HG03342 (cell line): ENCODE measurements at regions not wholly inside any gene's neighbourhood (a gene's known extent, or its start where the extent isn't known, plus 50 kb on each side); places are given as distances from the start of the nearest gene placed in this dataset.
A peak's percentile ranks its signal among the peaks of the same experiment; 100 is the strongest.

ENCODE experiments used
- ATAC-seq: cut with Tn5 transposase; IDR thresholded peaks from one replicate; pipeline ENCODE4 v1.9.1; 2021; ENCODE audit warnings: mild to moderate bottlenecking, moderate library complexity; ENCODE audit not compliant: unreplicated experiment

DNA sequence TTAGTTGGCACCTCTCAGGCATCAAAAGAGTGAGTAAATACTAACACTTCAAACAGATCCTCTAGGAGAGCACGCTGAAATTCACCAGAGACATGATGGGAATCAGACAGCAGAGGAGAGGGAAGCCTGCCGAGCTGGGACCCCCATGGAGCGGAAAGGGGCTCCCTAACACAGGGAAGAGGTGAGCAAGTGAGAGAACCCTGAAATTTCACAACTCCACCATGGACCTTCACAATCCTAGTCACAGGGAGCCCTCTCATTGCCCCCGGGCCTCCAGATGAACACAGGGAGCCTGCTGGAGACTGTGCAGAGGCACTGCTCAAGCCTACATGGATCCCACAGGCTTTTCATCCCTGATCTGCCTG, 59.2 kb upstream of the ANTXRL start:
- no peak for ATAC-seq

DNA sequence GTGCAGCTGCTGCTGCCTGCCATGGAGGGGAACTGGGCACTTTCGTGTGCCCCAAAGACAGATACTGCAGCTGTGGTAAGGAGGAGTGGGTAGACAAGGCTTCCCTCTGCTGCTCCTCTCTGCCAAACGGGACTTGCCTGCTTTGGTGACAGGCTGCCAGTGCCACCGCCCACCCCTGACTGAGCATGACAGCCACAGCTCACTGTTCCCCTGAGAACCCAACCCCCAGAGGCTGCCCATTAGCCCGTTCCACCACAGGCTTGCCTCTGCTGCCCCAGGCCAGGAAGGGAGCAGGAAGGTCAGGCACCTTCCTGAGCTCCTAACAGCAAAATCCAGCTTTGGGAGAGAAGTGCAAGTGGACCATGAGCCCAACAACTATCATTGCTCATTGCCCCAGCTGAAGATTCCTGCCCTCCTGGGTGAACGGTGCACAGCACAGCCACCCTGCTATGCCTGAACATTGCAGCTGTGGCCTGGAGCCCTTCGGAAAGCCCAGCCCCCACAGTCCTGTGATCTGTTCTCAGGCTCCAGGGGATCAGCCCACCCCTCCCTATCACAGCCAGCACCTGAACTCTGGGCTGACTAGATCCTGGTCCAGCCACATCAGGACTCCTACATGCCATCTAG, 58.7 kb upstream of the ANTXRL start:
- ATAC-seq, result no peak

DNA sequence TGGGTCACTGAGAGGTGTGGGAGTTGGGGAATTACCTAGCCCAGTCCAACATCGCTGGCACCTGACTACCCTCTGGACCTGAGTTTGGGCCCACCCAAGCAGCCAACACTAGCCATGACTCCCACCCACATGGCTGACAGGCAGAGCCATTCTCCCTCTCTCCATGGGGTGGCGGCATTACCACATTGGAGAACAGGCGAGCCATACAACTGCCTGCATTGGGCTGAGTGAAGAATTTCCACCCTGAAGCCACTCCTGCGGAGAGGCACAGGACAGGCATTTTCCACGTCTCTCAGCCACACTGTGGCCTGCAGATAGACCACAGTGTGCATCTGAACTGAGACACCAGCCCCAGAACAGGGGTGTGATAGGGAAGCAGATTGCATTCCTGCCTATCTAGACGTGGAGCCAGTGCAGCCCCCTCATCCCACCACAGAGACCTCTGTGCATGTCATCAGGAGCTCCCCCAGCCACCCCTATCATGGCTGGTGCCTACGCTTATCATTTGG, 58.2 kb upstream of the ANTXRL start:
- peak; percentile 63 for ATAC-seq

DNA sequence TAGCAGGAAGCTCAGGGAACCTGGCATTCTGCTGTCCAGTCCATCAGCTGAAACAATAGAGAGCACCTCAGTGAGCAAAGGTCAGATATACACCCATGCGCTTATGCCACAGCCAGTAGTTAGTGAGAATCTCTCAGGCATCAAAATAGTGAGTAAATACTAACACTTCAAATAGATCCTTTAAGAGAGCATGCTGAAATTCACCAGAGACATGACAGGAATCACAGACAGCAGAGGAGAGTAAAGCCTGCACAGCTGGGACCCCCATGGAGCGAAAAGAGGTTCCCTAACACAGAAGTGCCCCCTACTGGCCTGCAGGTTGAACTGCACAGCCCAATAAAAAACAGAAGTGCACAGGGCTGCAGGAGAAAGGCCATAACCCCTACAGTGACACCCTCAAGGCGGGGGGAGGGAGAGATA, 57.6 kb upstream of the ANTXRL start:
- ATAC-seq, result no peak

DNA sequence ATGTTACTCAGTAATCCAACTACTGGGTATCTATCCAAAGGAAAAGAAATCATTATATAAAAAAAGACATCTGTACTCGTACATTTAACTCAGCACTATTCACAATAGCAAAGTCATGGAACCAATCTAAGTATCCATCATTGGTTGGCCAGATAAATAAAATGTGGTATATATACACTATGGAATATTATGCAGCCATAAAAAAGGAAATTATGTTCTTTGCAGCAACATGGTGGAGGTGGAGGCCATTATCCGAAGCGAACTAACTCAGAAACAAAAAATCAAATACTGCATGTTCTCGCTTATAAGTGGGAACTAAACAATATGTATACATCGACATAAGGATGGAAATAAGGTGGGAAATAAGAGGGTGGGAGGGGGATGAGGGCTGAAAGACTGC, 56.2 kb upstream of the ANTXRL start:
- no peak for ATAC-seq

DNA sequence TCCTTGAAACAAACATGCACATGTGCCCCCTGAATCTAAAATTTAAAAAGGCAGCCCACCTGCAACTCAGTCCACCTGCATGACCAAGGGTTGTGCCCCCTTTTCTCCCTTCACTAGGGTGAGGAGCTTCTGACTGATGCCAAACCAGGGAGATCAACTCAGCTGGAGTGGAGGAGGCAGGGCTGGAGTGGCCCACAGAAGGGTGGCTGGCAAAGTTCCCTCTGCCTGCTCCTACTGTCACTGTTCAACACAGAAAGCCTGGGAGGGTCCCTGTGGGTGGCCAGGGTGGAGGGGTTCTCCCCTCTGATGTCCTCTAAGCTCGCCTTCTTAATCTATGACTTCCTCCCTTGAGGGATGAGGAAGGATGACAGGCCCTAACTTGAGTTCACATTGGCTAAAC, 55.7 kb upstream of the ANTXRL start:
- no peak for ATAC-seq

DNA sequence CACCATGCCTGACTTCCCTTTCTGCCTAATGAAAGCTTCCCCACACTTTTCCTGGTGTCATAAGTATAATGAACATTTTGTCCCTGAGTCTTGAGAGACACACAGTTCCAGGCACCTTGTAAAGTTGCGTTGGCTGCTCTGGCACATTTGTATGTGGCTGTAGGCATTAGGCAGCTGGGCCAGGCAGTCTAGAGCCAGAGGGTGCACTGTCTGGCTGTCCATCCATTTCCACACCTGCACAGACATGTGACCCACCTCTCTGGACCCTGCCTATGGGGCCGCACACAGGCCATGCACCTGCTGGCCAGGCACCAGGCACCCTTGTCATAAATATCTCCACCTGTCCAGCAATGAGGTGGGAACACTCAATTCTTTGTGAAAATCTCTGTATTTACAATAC, 54.7 kb upstream of the ANTXRL start:
- ATAC-seq, result no peak

DNA sequence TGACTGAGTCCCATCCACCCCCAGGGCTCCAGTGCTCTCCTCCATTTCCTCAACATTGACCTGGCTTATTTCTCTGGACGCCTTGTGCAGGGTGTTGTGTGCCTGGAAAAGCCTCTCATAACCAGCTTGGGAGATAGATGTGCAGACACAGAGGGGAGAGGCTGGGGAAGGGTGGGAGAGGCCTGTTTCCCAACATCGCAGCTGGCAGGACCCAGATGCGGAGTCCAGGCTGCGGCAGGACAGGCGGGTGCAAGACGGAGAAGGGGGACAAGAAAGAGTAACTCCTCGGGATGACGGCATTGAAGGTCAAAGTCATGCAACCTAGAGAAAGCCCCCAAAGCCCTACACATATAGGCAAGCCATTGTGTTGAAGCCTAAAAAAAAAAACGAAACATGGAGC, 54.1 kb upstream of the ANTXRL start:
- ATAC-seq, result no peak

DNA sequence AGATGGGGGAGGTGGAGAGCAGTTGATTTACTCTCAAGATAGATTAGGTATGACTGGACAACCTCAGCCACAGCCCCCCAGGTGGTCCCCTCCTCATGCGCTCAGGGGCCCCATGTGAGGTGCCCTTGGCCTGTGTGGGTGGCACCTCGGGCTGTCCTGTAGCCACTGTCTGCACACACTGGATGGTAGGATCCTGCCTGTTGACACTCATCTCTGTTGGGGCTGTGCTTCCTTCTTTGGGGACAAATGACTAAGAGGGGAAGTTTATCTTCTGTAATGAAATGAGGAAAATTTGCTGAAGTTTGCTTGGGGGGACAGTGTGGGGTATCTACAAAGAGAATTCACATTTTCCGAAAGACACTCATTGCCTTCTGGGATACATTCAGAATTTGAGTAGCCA, 53.6 kb upstream of the ANTXRL start:
- ATAC-seq, result no peak

DNA sequence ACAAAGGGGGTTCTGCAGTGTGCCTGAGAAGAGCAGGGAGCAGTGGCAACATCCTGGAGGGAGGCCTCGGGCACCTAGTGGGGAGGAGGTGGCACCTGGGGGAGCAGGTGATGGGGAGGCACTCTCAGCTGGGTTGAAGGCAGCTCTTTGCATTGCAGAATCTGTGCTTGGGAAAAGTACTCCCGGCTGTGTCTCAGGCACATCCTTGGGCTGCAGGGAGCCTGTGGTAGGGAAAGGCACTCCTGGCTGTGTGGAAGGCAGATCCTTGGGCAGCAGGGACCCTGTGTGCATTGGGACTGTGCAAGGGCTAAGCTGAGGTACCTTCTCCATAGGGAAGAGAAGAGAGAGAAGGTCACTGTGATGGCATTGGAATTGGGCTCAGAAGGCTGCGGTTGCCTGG, 52.8 kb upstream of the ANTXRL start:
- ATAC-seq, result no peak

DNA sequence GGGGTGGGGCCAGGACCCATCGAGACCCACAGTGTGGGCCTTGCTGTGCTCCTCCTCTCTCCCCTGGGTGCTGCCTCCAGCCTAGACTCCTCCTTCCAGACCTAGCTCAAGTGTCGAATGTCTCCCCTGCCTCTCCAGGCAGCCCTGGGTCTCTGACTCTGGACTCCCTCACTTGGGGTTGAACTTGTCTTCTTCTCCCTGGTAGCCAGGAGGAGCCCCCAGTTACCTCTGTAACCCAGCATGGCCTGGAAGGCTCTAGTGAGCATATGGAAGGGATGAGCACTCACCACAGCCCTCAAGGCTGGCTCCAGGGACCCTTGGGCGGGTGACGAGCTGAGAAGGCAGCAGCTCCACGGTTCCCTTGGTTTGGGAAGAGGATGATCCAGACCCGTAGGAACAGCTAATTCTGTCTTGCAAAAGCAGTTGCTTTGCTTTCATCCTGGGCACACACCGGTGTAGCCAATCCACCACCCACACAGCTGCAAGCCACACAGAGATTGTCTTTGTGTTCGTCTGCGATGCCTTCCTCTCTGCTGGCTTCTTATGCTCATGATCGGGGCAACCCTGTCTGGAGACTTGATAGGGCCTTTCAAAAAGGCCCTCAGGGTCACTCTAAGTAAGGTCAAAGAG, 52.3 kb upstream of the ANTXRL start:
- ATAC-seq, result no peak

DNA sequence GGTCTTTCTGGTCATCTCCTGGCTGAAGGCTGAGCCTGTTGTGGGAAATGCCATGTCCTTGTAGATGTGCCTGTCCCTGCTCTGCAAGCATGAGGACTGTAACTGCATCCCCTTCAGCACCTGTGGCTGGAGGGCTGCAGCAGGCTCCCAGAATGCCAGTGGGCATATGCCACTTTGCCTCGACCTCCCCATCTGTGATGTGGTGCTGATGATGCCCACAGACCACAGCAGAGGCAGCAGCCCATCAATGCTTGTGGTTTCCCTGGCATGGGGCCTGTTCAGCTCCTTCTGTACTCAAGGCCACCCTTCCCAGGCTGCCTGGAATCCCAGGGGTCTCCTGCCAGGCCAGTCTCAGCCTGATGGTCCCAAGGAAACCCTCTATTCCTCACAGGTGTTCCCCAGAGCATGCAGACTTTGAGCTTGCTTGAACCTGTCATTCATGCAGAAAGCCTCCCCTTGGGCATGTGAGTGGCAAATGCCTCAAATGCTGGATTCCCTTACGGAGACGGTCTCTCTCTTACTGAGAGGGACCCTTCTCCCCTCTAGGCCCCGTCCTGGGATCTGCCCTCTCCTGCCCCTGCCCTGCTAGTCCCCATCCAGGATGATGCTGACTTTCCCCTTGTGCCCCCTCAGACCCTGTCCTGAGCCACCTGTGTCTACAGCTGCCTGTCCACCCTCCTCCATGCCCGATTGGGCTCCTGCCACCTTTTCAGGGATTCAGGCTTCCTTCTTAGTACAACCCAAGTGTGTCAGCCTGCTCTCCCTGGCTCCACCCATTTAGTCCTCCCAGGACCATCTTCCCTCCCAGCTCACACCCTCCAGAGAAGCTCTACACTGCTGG, 50.9 kb upstream of the ANTXRL start:
- ATAC-seq, result no peak

DNA sequence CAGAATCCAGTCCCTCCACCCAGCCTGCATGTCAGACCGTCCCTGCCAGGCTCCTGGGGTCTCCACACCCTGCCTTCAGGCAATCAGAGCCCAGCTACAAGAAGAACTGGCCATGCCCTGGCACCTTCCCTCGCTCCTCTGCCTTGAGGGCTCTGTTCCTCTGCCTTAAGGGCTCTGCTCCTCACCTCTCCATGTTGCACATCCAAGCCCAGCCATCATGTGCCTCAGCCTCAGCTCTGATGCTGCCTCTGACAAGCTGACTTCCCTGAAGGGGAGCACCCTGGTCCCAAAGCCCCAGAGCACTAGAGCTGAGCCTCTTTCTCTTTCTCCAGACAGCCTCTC, 50.3 kb upstream of the ANTXRL start:
- no peak for ATAC-seq

DNA sequence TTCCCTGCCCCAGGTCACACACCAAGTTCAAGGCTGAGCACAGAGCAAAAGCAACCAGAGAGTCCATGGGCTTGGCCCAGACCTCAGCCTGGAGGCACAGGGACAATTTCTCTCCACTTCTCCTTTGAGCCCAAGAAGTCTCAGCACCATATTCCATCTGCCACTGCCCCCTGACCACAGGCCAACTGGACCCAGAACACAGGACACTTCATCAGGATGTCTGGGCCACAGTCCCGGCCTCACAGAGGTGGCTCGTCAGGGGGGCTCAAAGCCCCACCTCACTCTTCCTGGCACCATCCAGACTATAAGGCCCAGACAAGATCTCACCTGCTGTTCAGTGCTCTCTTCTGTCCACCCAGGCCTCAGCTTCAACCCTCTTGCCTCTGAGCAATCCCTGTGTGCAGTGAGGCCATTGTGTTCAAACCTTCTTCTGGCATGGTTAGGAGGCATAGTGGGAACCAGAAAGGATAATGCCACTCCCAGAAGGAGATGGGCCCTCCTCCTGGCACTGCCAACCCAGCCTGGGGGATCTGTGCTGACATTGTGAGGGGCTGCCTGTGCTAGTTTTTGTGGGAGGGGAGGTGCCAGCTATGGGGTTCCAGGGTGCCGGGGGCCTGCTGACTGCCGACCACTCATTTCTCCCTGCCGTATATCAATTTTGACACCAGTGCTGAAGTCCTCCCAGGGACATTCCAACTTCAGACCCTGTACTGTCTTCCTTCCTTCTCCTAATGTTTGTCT, 49.7 kb upstream of the ANTXRL start:
- ATAC-seq, result no peak
